ENCODE measurements at regions not wholly inside any gene's neighbourhood (a gene's known extent, or its start where the extent isn't known, plus 50 kb on each side); places are given as distances from the start of the nearest gene placed in this dataset.

- DNase-seq, result no peak
These were observed 58.0 kb upstream of the TRPC4 start for GRCh38 chr13:37927561-37927960.

GRCh38 chr13:37925878-37926473 lies 56.4 kb upstream of the TRPC4 start:
- DNase-seq, result no peak

GRCh38 chr13:37923236-37923635 lies 53.7 kb upstream of the TRPC4 start:
- no peak for DNase-seq

GRCh38 chr13:37919329-37919880 lies 49.8 kb upstream of the TRPC4 start:
- no peak for DNase-seq

Data from SW 1271 (cell line).